Testis (tissue), 2 donors: ENCODE measurements at regions not wholly inside any gene's neighbourhood (a gene's known extent, or its start where the extent isn't known, plus 50 kb on each side); places are given as distances from the start of the nearest gene placed in this dataset.

Source experiments
- DNase-seq: peaks from one replicate; pipeline ENCODE4 v3.0.0-alpha.2; 2019
- H3K27ac ChIP-seq, 2 donors: fragments of 200-600 bp; sonication (generic); one replicate each; pipeline ENCODE4 v1.5.1; 2019
- H3K27me3 ChIP-seq: fragments of 200-600 bp; sonication (generic); one replicate; pipeline ENCODE4 v1.5.1; 2019
- H3K36me3 ChIP-seq: fragments of 200-600 bp; sonication (generic); one replicate; pipeline ENCODE4 v1.5.1; 2017; ENCODE audit warnings: low read depth; ENCODE audit errors: missing control alignments
- H3K4me1 ChIP-seq: fragments of 200-600 bp; sonication (generic); one replicate; pipeline ENCODE4 v1.5.1; 2019
- H3K4me3 ChIP-seq, 2 donors: fragments of 200-600 bp; sonication (generic); one replicate each; pipeline ENCODE4 v1.5.1; 2017 to 2019
- H3K9me3 ChIP-seq: fragments of 200-600 bp; sonication (generic); one replicate; pipeline ENCODE4 v1.5.1; 2017
- POLR2A ChIP-seq: fragments of 450-650 bp; IDR thresholded peaks from one replicate; pipeline ENCODE4 v1.6.1; 2017; ENCODE audit warnings: antibody characterized with exemption, mild to moderate bottlenecking, moderate library complexity
- WGBS, 2 donors: methylation state at CpG; one replicate each; pipeline ENCODE4 v1.1.5; 2018; 5-methylcytosine and 5-hydroxymethylcytosine counted together
- intact Hi-C: fragments of 100-400 bp; cut with DNase I; formaldehyde crosslinking; loops from one replicate; pipeline ENCODE4 v1.15.1; 2023; ENCODE audit warnings: low total_unique reads
- TF ChIP-seq, protein P1 (sequence below), 3 experiments: fragments of 450-650 bp in 2 of 3; fragments of 200-600 bp in 1 of 3; sonication (generic) in 1 of 3; IDR thresholded peaks; one replicate each; pipeline ENCODE4 v1.5.1; 2016 to 2019; ENCODE audit warnings: antibody characterized with exemption in 3 of 3, mild to moderate bottlenecking in 2 of 3, moderate library complexity in 1 of 3

DNA sequence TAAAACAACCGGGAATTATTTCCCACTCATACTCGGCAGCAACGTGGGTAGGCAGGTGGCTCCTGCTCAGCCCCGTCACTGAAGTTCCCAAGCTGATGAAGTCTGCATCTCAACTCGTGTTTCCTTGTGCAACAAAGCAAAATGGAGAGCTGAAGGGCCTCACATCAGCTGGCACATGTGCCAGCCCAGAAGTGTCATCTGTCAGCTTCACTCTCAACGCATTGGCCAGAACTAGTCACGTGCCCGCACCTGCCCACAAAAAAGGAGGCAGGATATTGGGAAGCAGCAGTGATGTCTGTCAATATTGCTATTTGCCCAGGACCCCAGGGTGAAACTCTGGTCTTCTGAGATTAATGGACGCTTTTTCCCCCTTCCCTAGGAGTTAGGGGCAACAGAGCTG lies 344.0 kb downstream of the BCL11B start:
- intact Hi-C loops: no loop called here
- DNase-seq: no peak
- Histone ChIP-seq H3K9me3 (no peaks in the 10 kb centered on the region), H3K27me3 (no peaks in the 10 kb centered on the region), H3K4me1 (no peaks in the 10 kb centered on the region), H3K27ac (no peak overlapping the region), H3K36me3 (no peaks in the 10 kb centered on the region), H3K4me3 (no peak overlapping the region)
- WGBS, 2 donors: 72 to 88% methylated on average over 9 of the region's 9 CpGs
- TF ChIP-seq, protein P1, sequence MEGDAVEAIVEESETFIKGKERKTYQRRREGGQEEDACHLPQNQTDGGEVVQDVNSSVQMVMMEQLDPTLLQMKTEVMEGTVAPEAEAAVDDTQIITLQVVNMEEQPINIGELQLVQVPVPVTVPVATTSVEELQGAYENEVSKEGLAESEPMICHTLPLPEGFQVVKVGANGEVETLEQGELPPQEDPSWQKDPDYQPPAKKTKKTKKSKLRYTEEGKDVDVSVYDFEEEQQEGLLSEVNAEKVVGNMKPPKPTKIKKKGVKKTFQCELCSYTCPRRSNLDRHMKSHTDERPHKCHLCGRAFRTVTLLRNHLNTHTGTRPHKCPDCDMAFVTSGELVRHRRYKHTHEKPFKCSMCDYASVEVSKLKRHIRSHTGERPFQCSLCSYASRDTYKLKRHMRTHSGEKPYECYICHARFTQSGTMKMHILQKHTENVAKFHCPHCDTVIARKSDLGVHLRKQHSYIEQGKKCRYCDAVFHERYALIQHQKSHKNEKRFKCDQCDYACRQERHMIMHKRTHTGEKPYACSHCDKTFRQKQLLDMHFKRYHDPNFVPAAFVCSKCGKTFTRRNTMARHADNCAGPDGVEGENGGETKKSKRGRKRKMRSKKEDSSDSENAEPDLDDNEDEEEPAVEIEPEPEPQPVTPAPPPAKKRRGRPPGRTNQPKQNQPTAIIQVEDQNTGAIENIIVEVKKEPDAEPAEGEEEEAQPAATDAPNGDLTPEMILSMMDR (IDR thresholded peaks at IDR 0.05): no peak
- TF ChIP-seq POLR2A: no peak

DNA sequence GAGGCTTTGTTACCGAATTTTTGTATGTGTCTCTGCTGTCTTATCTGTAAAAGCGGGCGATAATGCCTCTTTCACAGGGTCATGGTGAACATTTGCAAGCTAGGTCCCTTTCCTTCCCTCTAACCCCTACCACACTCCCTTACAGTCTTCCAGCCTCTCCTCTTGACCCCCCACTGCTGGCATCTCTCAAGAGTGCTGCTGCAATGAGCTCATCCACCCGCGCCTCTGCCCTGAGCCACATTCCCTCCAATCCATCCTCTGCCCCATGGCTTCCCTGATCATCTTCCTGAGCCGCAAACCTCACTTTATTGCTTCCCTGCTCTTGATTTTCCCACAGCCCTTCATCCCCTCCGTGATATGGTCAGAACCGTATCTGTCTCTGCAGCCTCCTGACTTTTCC lies 343.6 kb downstream of the BCL11B start:
- 73 to 81% methylated on average over 8 of the region's 8 CpGs for WGBS, 2 donors
- no peaks in the 10 kb centered on the region for H3K27me3 ChIP-seq
- H3K36me3 ChIP-seq: no peaks in the 10 kb centered on the region
- TF ChIP-seq, protein P1 (IDR thresholded peaks at IDR 0.05): no peak
- TF ChIP-seq POLR2A: no peak
- H3K9me3 ChIP-seq: no peaks in the 10 kb centered on the region
- no peak overlapping the region for H3K4me3 ChIP-seq
- intact Hi-C loops: no loop called here
- H3K4me1 ChIP-seq: no peaks in the 10 kb centered on the region
- no peak overlapping the region for H3K27ac ChIP-seq
- DNase-seq: no peak

DNA sequence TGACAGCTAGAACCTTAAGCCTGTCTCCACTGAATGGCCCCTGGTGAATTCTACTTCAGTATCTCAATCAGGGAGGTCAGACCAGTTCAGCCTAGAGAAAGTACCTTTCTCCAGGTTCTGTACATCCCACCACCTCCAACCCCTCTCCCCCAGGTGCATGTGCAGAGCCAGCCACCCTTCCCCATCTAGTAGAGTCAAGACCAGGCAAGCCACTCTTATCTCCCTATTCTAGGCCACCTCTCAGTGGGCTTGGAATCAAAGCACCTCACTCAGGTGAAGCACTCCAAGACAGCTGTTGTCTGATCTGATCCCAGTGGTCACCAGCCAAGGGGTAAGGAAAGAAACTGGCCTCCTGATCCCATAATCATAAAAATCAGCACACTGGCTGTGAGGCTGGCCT lies 340.9 kb downstream of the BCL11B start:
- Histone ChIP-seq H3K36me3 (no peaks in the 10 kb centered on the region), H3K4me1 (no peaks in the 10 kb centered on the region), H3K27me3 (no peaks in the 10 kb centered on the region), H3K4me3 (no peak overlapping the region), H3K9me3 (no peaks in the 10 kb centered on the region), H3K27ac (no peak overlapping the region)
- TF ChIP-seq, protein P1 (IDR thresholded peaks at IDR 0.05): no peak
- TF ChIP-seq POLR2A: no peak
- intact Hi-C loops: no loop called here
- DNase-seq: no peak

DNA sequence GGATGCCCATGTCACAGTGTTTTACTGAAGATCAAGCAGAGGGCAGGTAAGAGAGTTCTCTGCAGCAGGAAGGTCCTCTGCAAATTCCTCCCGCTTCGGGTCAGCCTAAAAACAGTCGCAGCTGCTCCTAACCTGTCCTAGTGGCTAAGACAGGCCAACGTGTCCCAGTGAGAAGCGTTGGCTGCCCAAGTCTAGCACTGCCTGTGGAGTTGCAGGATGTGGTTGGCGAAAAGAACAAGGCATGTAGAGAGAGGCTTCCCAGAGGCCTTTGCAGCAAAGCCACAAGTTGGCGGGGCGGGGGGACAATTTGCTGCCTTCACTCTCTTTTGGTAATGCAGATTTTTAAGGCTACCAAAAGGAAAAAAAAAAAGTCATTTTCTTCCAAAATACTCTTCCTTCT lies 340.1 kb downstream of the BCL11B start:
- 95 to 98% methylated on average over 8 of the region's 8 CpGs for WGBS, 2 donors

More for the DNA sequence above, 340.1 kb downstream of the BCL11B start:
- Histone ChIP-seq H3K9me3 (no peaks in the 10 kb centered on the region), H3K4me3 (no peak overlapping the region), H3K27ac (no peak overlapping the region), H3K4me1 (no peaks in the 10 kb centered on the region), H3K36me3 (no peaks in the 10 kb centered on the region), H3K27me3 (no peaks in the 10 kb centered on the region)
- DNase-seq: no peak
- intact Hi-C loops: no loop called here
- no peak for TF ChIP-seq POLR2A
- TF ChIP-seq, protein P1 (IDR thresholded peaks at IDR 0.05): no peak
